Fibroblast of skin of back (primary cell): ENCODE measurements at regions not wholly inside any gene's neighbourhood (a gene's known extent, or its start where the extent isn't known, plus 50 kb on each side); places are given as distances from the start of the nearest gene placed in this dataset.
"Not testable (repeated sequence)": the region's sequence is repeated elsewhere in the genome, so short reads cannot be mapped to it uniquely, and the experiment has no call there.

Experiments used
- DNase-seq: peaks from one replicate; pipeline ENCODE4 v3.0.0-alpha.2; 2013

GRCh38 chr2:123485056-123485455, 540.0 kb upstream of the CNTNAP5 start:
- DNase-seq = no peak

GRCh38 chr2:123493687-123494086, 531.4 kb upstream of the CNTNAP5 start:
- DNase-seq = no peak

- no peak for DNase-seq
Measured at GRCh38 chr2:123495241-123495640, 529.8 kb upstream of the CNTNAP5 start.

- no peak for DNase-seq
Measured at GRCh38 chr2:123500346-123500745, 524.7 kb upstream of the CNTNAP5 start.

GRCh38 chr2:123500988-123501387, 524.1 kb upstream of the CNTNAP5 start:
- DNase-seq = no peak

- DNase-seq = peak; percentile 12
Measured at GRCh38 chr2:123502931-123503330, 522.2 kb upstream of the CNTNAP5 start.

GRCh38 chr2:123512547-123512946, 512.5 kb upstream of the CNTNAP5 start:
- no peak for DNase-seq

- DNase-seq = no peak
Measured at GRCh38 chr2:123513351-123513750, 511.7 kb upstream of the CNTNAP5 start.

GRCh38 chr2:123514613-123515207, 510.4 kb upstream of the CNTNAP5 start:
- no peak for DNase-seq

GRCh38 chr2:123518367-123518766, 506.7 kb upstream of the CNTNAP5 start:
- DNase-seq = peak; percentile 1

- DNase-seq = no peak
Measured at GRCh38 chr2:123521854-123522253, 503.2 kb upstream of the CNTNAP5 start.

GRCh38 chr2:123522498-123522897, 502.6 kb upstream of the CNTNAP5 start:
- DNase-seq = not testable (repeated sequence)

GRCh38 chr2:123528996-123529707, 495.9 kb upstream of the CNTNAP5 start:
- DNase-seq = no peak

- no peak for DNase-seq
Measured at GRCh38 chr2:123530004-123530403, 495.1 kb upstream of the CNTNAP5 start.

GRCh38 chr2:123532126-123532525, 493.0 kb upstream of the CNTNAP5 start:
- DNase-seq = no peak

- DNase-seq = no peak
Measured at GRCh38 chr2:123532994-123533393, 492.1 kb upstream of the CNTNAP5 start.

- no peak for DNase-seq
Measured at GRCh38 chr2:123540291-123540690, 484.8 kb upstream of the CNTNAP5 start.

- no peak for DNase-seq
Measured at GRCh38 chr2:123546353-123546752, 478.7 kb upstream of the CNTNAP5 start.

- no peak for DNase-seq
Measured at GRCh38 chr2:123563515-123563914, 461.6 kb upstream of the CNTNAP5 start.

- no peak for DNase-seq
Measured at GRCh38 chr2:123566291-123566946, 458.7 kb upstream of the CNTNAP5 start.

GRCh38 chr2:123578016-123578415, 447.1 kb upstream of the CNTNAP5 start:
- no peak for DNase-seq

GRCh38 chr2:123596621-123597020, 428.5 kb upstream of the CNTNAP5 start:
- DNase-seq = no peak

GRCh38 chr2:123597988-123598387, 427.1 kb upstream of the CNTNAP5 start:
- DNase-seq = no peak

- DNase-seq = no peak
Measured at GRCh38 chr2:123606631-123607030, 418.5 kb upstream of the CNTNAP5 start.
